Kidney tubule cell (primary cell): ENCODE measurements at regions not wholly inside any gene's neighbourhood (a gene's known extent, or its start where the extent isn't known, plus 50 kb on each side); places are given as distances from the start of the nearest gene placed in this dataset.

ENCODE experiments used
- DNase-seq: peaks from one replicate; pipeline ENCODE4 v3.0.0-alpha.2; 2018; ENCODE audit warnings: low spot score

DNA sequence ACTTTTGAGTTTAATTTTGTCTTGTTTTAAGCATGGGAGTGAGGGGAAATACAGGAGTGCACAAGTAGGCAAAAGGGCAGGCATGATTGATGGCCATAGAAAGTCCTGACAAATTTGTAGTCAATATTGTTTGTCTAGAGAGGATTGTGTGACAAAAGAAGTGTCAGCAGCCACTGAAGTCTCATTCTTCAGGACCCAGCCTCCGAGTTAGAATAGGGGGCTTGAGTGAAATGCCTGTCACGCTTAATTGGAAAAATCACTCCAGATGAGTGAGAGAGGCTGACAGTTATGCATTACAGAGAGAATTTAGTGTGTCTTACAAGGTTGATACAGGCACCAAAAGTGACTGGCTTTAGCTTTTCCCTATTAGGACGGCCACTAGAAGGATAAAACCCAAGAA, 81.9 kb upstream of the RPS23 start:
- no peak for DNase-seq

DNA sequence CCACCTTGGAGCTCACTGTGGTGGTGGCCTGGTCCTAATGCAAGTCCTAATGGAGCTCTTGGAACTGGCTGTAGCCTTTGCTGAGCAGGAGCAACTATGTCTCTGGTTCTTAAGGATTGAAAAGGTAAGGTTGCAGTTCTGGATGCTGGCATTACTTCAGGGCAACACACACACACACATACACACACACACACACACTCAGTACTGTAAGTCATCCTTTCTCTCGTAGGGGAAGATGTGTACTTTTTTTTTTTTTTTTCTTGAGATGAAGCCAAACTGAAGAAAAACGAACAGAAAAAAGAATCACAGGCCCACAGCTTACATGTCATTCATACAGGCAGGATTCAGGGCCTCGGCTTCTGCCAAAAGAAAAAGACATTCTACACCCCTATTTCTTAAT, 81.1 kb upstream of the RPS23 start:
- DNase-seq: no peak

DNA sequence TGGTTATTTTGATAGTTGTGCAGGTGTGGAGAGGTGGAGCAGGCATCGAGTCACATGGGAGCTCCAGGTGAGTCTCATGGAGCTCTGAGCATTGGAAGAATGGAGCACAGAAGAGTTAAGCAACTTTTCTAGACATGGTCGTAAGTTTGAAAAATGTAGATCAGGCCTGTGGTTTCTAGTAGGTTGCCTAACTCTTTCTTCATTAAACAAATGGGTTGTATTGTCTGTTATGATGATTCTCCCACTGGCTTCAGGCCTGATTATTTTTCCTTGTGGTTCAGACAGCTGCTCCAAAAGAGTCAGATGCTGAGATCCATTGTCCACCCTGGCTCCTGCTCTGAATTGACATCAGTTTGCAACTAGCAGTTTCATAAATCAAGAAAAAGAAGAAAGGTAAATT, 80.3 kb upstream of the RPS23 start:
- DNase-seq: no peak

DNA sequence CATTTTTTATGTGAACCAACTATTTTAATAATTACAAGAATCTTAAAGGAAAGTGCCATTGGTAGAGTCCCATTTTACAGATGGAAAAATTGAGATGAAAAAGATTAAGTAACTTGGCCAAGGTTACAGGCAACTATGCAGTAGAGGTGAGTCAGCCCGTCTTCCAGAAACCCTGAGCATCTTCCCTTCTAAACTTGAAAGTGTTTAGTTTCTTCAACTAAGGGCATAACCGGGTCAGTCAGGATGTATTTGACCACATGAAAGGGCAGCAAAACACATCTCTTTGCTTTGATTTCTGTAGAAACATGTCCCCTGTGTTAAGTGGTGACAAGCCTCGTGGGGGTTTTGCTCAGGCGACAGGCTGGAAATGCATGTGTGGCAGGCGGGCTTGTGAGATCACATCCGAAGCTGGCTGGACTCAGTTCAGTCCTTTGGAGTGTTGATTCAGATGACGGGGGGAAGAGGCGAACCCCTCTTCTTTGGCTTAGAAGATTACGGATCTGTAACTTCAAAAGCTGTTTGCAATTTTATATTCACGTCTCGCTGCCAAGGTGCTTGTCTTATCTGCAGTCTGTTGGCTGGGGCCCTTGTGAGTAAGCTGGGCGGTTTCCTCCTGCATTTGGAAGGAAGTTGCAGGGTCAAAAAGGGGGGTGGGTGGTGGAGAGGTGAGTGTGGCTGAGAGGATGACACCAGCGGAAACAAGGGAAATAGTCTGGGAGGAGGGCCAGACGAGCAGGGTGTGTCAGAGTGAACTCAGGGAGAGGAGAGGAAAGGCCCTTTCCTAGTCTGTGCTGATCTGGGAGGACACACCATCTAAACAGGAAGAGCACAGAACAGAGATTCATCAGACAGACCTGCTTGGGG, 78.9 kb upstream of the RPS23 start:
- DNase-seq: peak; percentile 75

DNA sequence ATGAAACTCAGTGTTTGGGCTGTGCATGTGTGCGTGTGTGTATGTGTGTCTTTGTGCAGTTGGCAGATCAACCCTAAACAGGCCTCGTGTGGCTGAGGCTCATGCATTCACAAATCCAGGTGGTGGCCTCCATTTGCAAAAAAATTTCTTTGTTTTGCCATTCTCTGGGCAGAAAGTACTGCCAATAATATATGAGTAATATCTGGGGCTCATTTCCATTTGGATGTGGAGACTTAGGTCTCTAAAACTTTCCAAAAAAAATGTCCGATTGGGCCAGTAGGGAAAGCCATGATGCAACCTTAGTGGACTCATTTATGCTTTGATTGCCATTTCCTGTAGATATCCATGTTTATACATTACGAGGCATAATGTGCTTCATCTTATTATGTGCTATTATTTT, 77.9 kb upstream of the RPS23 start:
- no peak for DNase-seq

DNA sequence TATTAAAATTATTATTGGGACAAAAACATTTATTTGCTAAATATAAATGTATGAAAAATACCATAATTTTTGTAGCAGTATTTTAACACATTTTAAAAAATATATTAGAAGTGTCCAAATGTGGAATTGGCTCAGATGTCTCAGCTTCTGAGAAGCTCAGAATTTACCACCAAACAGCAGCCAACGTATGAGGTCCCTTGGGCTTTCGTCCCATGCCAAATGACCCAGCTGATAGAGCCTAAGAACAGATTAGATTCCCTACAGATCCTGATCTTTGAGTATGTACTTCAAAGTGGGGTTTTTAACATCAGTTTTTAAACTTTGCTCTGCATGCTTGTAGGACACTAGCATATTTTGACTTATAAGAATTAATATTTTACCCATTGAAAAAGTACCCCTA, 77.3 kb upstream of the RPS23 start:
- DNase-seq: no peak

DNA sequence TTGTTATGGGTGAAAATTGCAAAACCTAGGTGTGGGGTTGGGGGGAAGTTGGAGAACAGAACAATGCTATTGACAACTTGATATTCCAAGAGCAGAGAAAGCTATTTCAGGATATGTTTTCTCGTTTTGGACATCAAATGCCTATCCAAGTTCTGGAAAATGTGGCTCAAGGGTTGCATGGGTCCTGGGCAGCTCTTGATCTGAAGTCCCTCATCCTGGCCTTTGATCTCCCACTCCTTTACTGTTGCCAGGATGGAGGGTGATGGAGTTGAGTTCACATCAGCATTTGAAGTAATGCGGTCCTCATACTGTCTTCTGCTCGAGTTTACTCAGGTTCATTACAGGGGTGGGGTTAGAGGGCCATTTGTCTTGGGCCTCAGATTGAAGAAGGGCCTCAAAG, 76.9 kb upstream of the RPS23 start:
- DNase-seq: no peak

DNA sequence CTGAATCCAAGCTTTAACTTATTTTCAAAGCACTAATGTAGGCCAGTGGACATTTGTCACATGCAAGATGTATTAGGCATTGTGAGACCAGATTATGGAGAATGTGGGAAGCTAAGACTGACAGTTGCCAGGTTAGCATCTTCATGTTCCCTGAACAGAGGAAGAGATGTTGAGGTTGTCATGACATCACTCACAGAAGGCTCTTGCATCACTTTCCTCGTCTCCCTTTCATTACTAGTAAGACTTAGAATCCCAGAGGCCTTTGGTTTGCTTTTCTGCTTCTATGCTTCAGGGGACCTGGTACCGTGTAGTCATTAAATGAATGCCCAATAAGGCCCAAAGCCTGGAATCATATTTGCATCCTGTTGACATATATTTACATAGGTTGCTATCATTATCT, 76.4 kb upstream of the RPS23 start:
- no peak for DNase-seq

DNA sequence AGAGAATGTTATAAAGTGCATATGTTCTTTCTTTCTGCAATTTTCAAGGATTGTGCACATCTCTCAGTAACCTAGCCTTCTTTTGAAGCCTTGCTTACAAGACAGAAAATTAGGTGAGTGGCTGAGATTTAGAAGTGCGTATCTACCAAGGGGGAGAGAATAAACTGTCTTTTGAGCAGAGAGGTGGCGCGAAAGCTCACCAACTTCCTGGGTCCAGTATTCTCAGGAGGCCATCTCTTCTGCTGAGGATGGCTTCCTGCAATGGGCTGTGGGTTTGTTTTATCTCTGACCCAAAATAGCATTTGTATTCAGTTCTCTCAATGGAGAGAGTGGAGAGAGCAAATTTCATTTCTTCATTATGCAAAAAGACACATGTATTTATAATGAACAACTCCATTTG, 75.4 kb upstream of the RPS23 start:
- no peak for DNase-seq

DNA sequence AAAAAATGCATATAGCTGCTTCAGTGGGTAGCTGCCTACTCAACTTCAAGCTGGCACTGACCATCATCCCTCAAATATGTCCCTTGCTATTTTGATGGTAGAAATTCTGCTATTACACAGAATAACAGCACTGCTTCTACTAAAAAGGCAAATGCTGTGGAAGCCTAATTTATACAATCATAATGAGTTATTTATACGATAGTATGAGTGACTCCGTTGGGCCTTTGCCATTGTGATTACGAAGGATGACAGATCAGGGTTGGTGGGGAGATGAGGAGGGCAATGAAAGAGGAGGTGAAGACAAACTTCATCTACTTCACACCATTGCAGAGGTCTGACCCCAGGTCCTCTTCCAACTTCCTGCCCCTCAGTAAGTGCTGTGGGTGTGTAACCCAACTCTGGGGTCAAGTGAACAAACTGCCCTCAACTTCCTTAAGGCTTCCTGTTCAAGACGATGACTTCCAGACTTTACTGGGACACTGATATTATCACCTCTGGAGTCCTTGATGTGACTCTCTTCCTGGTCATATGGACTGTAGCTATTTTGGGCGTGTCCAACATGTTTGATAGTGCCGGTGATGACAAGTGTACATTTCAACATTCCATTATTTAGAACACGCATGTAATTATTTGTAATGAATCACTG, 74.1 kb upstream of the RPS23 start:
- no peak for DNase-seq

DNA sequence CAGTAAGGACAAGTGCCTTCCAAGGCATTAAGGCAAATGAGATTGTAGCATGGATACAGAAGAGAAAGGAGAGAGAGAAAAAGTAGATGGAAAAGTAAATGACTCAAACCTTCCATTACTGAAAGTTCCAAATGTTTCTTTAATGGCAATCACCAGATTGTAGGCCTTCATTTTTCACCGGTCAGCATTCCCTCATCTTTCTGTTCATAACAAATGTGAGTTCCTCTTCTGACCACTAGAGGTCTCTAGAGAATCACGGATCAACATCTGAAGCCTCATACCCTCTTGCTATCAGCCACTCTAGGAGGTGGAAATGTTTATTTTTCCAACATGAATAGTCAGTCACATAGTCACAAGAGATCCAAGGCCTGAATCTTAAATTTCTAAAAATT, 73.6 kb upstream of the RPS23 start:
- DNase-seq: peak; percentile 73

DNA sequence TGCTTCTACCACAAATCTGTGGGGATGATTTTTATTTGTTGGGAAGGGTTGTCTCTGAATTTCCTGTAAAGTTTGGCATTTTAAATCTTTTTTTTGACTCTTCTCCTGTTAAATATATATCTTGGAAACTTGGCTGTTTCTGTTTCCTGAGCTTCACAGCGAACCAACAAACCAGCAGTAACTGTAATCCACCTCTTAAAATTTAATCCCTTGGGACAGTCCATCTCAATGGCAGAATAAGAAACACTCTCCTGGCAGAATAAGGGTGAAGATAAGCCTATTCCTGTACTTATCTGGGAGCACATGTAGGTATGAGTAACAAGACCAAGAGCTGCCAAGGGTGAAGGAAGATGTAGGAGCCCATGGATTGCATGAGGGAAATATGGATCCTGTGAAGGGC, 73.1 kb upstream of the RPS23 start:
- DNase-seq: no peak

DNA sequence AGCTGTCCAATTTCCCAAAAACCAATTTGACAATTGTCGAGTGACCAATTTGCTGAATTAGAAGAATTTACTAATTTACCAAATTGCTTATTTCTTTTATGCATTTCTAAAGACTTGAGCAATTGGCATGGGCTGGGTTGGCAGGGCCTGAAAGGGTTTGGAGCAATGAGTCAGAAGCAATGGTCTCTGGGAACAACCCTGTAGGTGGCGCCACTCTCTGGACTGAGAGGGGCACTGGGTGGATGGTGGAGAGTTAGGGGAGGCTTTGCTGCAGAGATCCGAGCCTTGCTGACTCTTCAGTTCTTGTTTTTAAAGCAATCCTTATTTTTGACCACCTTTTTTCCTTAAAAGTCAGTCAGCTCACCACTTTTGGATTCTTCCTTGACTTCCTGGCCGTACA, 71.5 kb upstream of the RPS23 start:
- DNase-seq: peak; percentile 13

DNA sequence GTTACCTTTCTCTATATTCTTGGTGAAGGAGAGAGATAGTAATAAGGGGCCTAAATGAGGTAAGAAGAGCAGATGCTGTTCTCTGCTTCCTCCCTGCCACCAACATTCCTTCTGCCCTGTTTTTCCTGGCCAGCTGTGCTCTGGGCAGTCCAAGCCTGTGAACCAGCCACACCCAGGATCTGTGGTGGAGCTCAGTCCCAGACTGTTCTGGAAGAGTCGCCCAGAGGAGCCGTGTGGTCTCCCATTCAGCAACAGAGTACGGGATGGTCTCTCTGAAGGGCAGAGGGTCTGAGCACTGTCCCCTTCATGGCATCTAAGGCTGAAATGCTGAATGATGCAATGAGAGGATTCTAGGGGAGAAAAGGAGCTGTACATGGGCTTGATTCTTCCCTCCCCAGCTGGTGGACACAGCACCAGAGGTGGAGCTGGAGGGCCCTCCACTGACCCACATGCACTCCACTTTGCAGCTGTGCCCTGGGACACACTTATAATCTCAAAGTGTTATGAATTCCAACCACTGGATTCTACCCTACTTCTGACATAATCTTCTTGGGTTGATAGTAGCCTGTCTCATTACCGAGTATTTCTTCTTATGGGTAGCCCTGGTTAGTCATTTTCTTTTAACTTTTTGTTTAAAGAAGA, 70.8 kb upstream of the RPS23 start:
- no peak for DNase-seq

DNA sequence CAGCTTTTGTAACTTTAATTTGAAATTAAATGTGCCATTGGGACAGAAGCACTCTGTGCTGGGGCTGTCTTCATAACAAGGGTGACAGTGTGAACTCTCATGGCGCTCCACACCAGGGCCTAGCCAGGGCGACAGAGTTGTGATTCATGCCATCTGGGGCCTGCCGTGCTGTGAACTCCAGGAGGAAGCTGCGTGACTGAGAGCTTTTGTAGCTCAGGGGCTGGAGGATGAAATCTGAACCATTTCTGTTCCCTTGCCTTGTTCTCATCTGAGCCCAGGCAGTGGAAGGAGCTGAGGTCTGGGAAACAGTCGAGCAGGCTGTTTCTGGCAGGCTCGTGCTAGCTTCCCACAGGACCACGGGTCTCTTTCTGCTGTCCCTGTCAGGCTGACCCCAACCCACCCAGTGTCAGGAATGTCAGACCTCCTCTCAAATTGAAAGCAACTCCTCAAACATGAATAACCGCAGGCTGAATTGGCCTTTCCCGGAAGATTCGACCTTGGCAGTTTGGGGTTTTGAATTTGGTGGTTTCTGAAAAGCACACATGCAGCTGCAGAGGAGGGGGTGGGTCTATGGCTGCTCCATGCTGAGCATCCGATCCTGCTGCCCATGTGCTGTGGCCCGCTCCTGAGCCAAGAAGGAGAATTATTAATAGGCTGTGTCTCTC, 69.2 kb upstream of the RPS23 start:
- DNase-seq: peak; percentile 17

DNA sequence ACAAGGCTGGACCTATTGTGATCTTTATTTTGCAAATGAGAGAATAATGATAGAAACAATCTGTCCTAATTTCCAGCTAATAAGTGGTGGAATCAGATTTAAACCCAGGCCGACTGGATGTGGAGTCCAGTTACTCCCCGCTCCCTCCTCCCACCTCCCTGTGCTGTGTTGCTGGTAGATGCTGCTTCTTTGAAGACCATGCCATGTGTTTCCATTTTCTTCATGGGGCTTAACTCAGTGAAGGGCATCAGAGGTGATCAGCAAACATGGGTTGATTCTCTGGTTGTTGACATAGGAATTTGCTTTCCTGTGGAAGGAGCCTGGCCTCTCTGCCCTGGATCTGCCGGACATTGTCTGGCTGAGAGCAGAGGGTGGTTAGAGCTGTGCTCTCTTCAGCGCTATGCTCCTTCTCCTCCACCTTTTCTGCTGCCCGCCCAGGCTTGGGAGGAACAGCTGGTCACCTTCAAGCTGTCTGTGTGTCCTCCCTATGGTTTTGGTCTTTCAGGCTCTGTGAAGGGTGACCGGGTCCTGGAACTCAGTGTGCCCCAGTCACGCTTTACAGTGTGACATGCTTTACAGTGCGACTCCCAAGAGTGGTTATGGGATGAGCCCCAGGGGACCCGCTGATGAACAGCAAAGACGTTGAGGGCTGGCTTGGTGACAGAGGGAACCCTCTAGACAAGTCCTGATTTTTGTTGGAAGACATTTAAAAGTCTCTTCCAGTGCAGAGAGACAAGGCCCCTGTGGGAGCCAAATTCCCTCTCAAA, 68.4 kb upstream of the RPS23 start:
- no peak for DNase-seq

DNA sequence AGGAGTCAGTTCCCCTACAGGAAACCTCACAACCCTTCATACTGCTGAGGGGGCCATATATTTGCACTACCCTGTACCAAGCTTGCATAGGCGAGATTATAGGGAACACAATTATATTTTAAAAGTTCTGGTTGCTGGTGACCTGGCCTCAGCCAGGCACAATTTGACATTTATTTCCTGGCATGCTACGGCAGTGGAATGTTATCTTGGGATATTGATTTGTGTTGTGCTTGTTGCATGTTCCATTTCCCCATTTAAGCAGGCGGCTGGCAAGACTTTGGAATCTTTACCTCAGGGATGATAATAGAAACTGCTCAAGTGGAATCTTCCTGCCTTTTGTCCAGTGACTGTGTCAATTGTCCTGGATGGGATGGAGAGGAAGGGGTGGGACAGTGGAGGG, 67.0 kb upstream of the RPS23 start:
- DNase-seq: no peak

DNA sequence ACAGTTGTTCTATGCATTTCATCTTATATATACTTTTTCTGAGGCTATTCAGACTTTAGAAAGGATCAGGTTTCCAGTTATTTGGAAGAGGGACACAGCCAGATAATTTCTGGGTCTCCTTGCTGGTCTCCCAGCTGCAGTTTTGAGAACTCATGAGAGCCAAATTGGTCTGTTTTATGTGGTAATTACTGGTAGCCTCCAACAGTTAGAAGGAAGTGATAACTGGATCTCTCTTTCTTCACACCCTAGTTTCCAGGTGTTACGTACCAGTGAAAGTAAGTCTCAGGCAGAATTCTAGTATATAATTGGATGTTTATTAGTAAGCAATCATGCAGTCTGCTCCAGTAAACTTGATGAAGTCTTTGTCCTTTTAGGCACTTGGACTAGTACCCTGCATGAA, 63.2 kb upstream of the RPS23 start:
- DNase-seq: no peak

DNA sequence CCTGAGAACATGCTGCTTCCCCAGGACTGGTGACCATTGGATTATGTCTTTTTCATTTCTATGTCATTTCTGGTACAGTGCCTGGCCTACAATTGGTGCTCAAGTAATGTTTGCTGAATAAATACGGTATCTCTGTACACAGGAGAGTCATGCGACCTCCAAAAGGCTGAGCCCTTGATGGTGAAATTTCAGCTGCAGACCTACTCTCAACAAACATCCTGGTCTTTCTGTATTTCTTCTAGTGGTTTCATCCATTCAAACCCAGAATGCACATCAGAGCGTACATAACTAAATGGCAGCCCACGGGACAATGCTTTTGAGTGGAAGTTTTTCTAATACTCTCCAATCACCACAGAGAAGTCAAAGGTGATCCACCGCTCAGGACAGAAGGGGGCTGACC, 62.6 kb upstream of the RPS23 start:
- DNase-seq: no peak

DNA sequence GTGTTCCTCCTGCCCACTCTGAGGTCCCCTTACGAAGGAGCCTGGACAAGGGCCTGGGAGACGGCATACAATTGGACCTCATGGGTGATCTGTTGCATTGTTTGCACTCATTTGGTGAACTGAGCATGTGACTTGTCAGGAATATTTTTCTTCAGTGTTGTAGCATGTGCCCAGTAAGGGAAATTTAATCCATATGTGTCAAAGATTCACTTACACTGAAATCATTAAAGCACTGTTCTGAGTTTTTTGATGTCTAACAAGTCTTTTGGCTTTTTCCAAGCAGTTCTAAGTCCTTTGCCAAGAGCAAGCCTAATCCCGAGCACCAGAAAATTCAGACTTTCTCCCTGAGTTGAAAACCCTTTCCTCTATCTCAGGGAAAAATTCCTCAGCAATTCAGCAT, 61.6 kb upstream of the RPS23 start:
- no peak for DNase-seq

DNA sequence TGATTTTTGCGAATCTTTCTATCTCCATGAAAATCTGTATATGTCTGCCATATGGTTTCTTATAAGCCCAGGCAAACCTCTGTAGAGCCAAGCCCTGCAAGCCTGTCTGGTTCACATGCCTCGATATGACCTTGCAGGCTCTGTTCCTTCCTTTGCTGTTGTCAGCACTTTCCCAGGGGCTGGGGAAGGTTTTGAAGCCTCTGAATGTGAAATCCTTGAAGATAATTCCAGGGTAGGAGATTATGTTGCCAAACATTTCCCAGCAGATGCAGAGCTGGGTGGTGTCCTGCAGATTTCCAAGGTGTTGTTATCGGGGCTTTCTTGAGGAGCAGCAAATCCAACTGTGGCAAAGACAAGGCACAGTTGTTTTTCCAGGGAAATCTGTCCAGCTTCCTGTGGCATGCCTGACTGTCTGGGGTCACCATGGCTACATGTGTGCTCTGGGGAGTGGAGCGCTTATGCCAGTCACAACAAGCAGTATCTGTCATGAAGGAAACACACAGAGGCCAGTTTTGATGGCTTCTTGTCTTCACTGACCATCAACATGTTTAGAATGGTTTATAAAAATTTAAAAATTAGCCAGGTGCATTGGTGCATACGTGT, 60.7 kb upstream of the RPS23 start:
- DNase-seq: no peak

DNA sequence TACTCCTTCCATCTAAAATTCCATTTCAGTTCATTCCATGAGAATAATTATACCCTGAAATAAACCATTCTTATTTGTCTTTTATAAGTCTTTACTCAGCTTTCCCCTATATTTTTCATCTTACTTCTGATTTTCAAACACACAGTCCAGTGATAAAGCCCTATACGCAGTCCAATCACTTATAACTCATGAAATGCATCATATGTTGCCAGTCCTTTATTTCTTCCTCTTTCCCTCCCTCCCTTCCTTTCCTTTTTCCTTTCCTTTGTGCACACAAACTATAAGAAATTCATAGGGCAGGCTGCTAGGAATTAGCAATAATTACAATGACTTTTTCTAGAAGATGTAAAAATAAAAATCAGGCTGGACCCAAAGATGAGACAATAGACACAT, 58.8 kb upstream of the RPS23 start:
- no peak for DNase-seq
